GM23338 (cell line): ENCODE measurements at regions not wholly inside any gene's neighbourhood (a gene's known extent, or its start where the extent isn't known, plus 50 kb on each side); places are given as distances from the start of the nearest gene placed in this dataset.

ENCODE experiments used
- ATAC-seq: fragments of 200-7000 bp; cut with Tn5 transposase; 3 replicates; pipeline ENCODE4 v1.9.1; 2020
- DNase-seq: peaks from one replicate; pipeline ENCODE4 v3.0.0-alpha.2; 2015; ENCODE audit warnings: low spot score
- H2AFZ ChIP-seq: fragments of 200-600 bp; sonication (generic); 2 replicates; pipeline ENCODE4 v1.8.0; 2016; ENCODE audit warnings: antibody characterized with exemption, mild to moderate bottlenecking, moderate library complexity
- H3F3A ChIP-seq: fragments of 200-600 bp; sonication (generic); replicated peaks from 2 replicates; pipeline ENCODE4 v1.8.0; 2017; ENCODE audit warnings: antibody characterized with exemption, mixed run types, low read depth
- H3K27ac ChIP-seq: fragments of 200-600 bp; sonication (generic); 2 replicates; pipeline ENCODE4 v1.6.1; 2016; ENCODE audit warnings: low read depth
- H3K27me3 ChIP-seq: fragments of 200-600 bp; sonication (generic); 2 replicates; pipeline ENCODE4 v1.8.0; 2016; ENCODE audit warnings: mild to moderate bottlenecking, mixed run types, moderate library complexity; ENCODE audit not compliant: insufficient read depth
- H3K36me3 ChIP-seq: fragments of 200-600 bp; sonication (generic); 2 replicates; pipeline ENCODE4 v1.8.0; 2016; ENCODE audit warnings: mild to moderate bottlenecking; ENCODE audit not compliant: insufficient read depth
- H3K4me1 ChIP-seq: fragments of 200-600 bp; sonication (generic); 2 replicates; pipeline ENCODE4 v1.8.0; 2016; ENCODE audit warnings: mild to moderate bottlenecking, moderate library complexity; ENCODE audit not compliant: insufficient read depth
- H3K4me2 ChIP-seq: fragments of 200-600 bp; sonication (generic); 2 replicates; pipeline ENCODE4 v1.7.1; 2017; ENCODE audit warnings: mixed run types
- H3K4me3 ChIP-seq: fragments of 200-600 bp; sonication (generic); 2 replicates; pipeline ENCODE4 v1.6.1; 2016; ENCODE audit warnings: mixed run types
- H3K79me2 ChIP-seq: fragments of 200-600 bp; sonication (generic); replicated peaks from 2 replicates; pipeline ENCODE4 v1.8.0; 2017; ENCODE audit warnings: mild to moderate bottlenecking; ENCODE audit not compliant: insufficient read depth
- H3K9me2 ChIP-seq: fragments of 200-600 bp; sonication (generic); 2 replicates; pipeline ENCODE4 v1.8.0; 2017; ENCODE audit not compliant: insufficient read depth
- H4K20me1 ChIP-seq: fragments of 200-600 bp; sonication (generic); replicated peaks from 2 replicates; pipeline ENCODE4 v1.8.0; 2017; ENCODE audit warnings: mild to moderate bottlenecking; ENCODE audit not compliant: insufficient read depth
- H3K27ac Mint-ChIP-seq: 2 replicates; pipeline ENCODE4 v1.8.0; 2020; ENCODE audit warnings: inconsistent platforms, mild to moderate bottlenecking, moderate library complexity, mixed read lengths
- H3K27me3 Mint-ChIP-seq: 3 replicates; pipeline ENCODE4 v1.8.0; 2022; ENCODE audit warnings: low read depth, mild to moderate bottlenecking, moderate library complexity, mixed read lengths, inconsistent platforms; ENCODE audit not compliant: insufficient read depth, poor library complexity
- H3K36me3 Mint-ChIP-seq: 3 replicates; pipeline ENCODE4 v1.8.0; 2021; ENCODE audit warnings: low read depth, mild to moderate bottlenecking, inconsistent platforms, moderate library complexity, mixed read lengths
- H3K4me1 Mint-ChIP-seq: 3 replicates; pipeline ENCODE4 v1.8.0; 2020; ENCODE audit warnings: mild to moderate bottlenecking, inconsistent platforms, mixed read lengths
- H3K4me3 Mint-ChIP-seq: 3 replicates; pipeline ENCODE4 v1.8.0; 2021; ENCODE audit warnings: moderate library complexity, mild to moderate bottlenecking, inconsistent platforms, mixed read lengths
- H3K9me3 Mint-ChIP-seq: 3 replicates; pipeline ENCODE4 v1.8.0; 2020; ENCODE audit warnings: moderate library complexity, mild to moderate bottlenecking, inconsistent platforms, mixed read lengths
- CREB1 ChIP-seq: fragments of 250-450 bp; sonication (Bioruptor Pico); IDR thresholded peaks from 2 replicates; pipeline ENCODE4 v1.5.0; 2020; ENCODE audit warnings: low read depth, mild to moderate bottlenecking, moderate library complexity
- ETS1 ChIP-seq: IDR thresholded peaks from 2 replicates; pipeline ENCODE4 v1.6.1; 2016; ENCODE audit warnings: antibody characterized with exemption
- EZH2phosphoT487 ChIP-seq: fragments of 200-600 bp; sonication (generic); IDR thresholded peaks from one replicate; pipeline ENCODE4 v1.8.1; 2018; ENCODE audit warnings: antibody characterized with exemption; ENCODE audit not compliant: unreplicated experiment
- JUNB ChIP-seq: IDR thresholded peaks from one replicate; pipeline ENCODE4 v1.6.1; 2016; ENCODE audit warnings: antibody characterized with exemption; ENCODE audit not compliant: unreplicated experiment
- NANOG ChIP-seq: IDR thresholded peaks from 2 replicates; pipeline ENCODE4 v1.6.1; 2016; ENCODE audit warnings: antibody characterized with exemption, borderline replicate concordance
- POLR2AphosphoS5 ChIP-seq: IDR thresholded peaks from 2 replicates; pipeline ENCODE4 v1.6.1; 2016; ENCODE audit warnings: antibody characterized with exemption, low read depth
- REST ChIP-seq: IDR thresholded peaks from one replicate; pipeline ENCODE4 v1.6.1; 2018; ENCODE audit warnings: antibody characterized with exemption; ENCODE audit not compliant: unreplicated experiment
- STAT1 ChIP-seq: IDR thresholded peaks from one replicate; pipeline ENCODE4 v1.6.1; 2016; ENCODE audit warnings: antibody characterized with exemption; ENCODE audit not compliant: unreplicated experiment

GRCh38 chr2:234814374-234814773, 137.4 kb upstream of the SH3BP4 start:
- Histone ChIP-seq H3K4me2 (no peak overlapping the region), H3K36me3 (no peaks in the 10 kb centered on the region), H3K4me3 (no peak overlapping the region), H4K20me1 (no peaks in the 10 kb centered on the region), H3K9me2 (no peaks in the 10 kb centered on the region), H3K4me1 (no peaks in the 10 kb centered on the region), H2AFZ (no peak overlapping the region), H3F3A (no peaks in the 10 kb centered on the region), H3K79me2 (no peaks in the 10 kb centered on the region), H3K27ac (no peak overlapping the region), H3K27me3 (no peaks in the 10 kb centered on the region)
- TF ChIP-seq NANOG = no peak
- TF ChIP-seq REST = no peak
- TF ChIP-seq CREB1 (CRISPR knock-in tag) = no peak
- TF ChIP-seq EZH2phosphoT487 = no peak
- Mint-ChIP-seq H3K27ac (no peak overlapping the region), H3K9me3 (no peaks in the 10 kb centered on the region; the same call in 2 of the 3 replicates), H3K4me1 (peaks cover 9% of the 10 kb centered on the region), H3K36me3 (no peaks in the 10 kb centered on the region), H3K4me3 (no peak overlapping the region), H3K27me3 (peaks cover 7% of the 10 kb centered on the region)
- ATAC-seq (peak; percentile 64), DNase-seq (no peak)

- no peak for ATAC-seq
- H3K9me3 Mint-ChIP-seq = no peaks in the 10 kb centered on the region
- H3K27me3 Mint-ChIP-seq = peaks cover 7% of the 10 kb centered on the region
Measured at GRCh38 chr2:234812851-234813250, 139.0 kb upstream of the SH3BP4 start.

GRCh38 chr2:234808907-234809306, 142.9 kb upstream of the SH3BP4 start:
- no peaks in the 10 kb centered on the region for H3F3A ChIP-seq
- H2AFZ ChIP-seq = no peak overlapping the region
- peaks cover 3% of the 10 kb centered on the region for H3K4me1 Mint-ChIP-seq
- 0 out of 3 replicates have a peak, but pooled peaks cover 2% of the 10 kb centered on the region for H3K36me3 Mint-ChIP-seq
- H3K9me3 Mint-ChIP-seq = peaks cover 17% of the 10 kb centered on the region; the same call in 2 of the 3 replicates
- no peak overlapping the region for H3K27ac ChIP-seq
- H3K4me1 ChIP-seq = no peaks in the 10 kb centered on the region
- H3K27ac Mint-ChIP-seq = no peak overlapping the region
- no peaks in the 10 kb centered on the region for H4K20me1 ChIP-seq
- peaks cover 4% of the 10 kb centered on the region for H3K27me3 Mint-ChIP-seq
- H3K79me2 ChIP-seq = no peaks in the 10 kb centered on the region
- no peak overlapping the region for H3K4me3 Mint-ChIP-seq
- DNase-seq (no peak), ATAC-seq (no peak)
- no peaks in the 10 kb centered on the region for H3K27me3 ChIP-seq
- no peak overlapping the region for H3K4me2 ChIP-seq
- 0 out of 2 replicates have a peak, but pooled peaks cover 13% of the 10 kb centered on the region for H3K9me2 ChIP-seq
- H3K4me3 ChIP-seq = no peak overlapping the region
- no peaks in the 10 kb centered on the region for H3K36me3 ChIP-seq
- no peak for TF ChIP-seq REST
- TF ChIP-seq ETS1 = no peak
- no peak for TF ChIP-seq JUNB
- no peak for TF ChIP-seq STAT1

More at GRCh38 chr2:234812851-234813250, 139.0 kb upstream of the SH3BP4 start:
- no peak overlapping the region for H3K4me2 ChIP-seq
- no peak overlapping the region for H2AFZ ChIP-seq
- 0 out of 2 replicates have a peak, but pooled peaks cover 6% of the 10 kb centered on the region for H3K9me2 ChIP-seq
- no peaks in the 10 kb centered on the region for H3K79me2 ChIP-seq
- Mint-ChIP-seq H3K36me3 (no peaks in the 10 kb centered on the region), H3K4me3 (no peak overlapping the region), H3K4me1 (peaks cover 9% of the 10 kb centered on the region), H3K27ac (no peak overlapping the region)
- H3K36me3 ChIP-seq = no peaks in the 10 kb centered on the region
- no peaks in the 10 kb centered on the region for H3F3A ChIP-seq
- H4K20me1 ChIP-seq = no peaks in the 10 kb centered on the region
- no peaks in the 10 kb centered on the region for H3K27me3 ChIP-seq
- H3K4me1 ChIP-seq = no peaks in the 10 kb centered on the region
- DNase-seq = no peak
- no peak overlapping the region for H3K4me3 ChIP-seq
- TF ChIP-seq POLR2AphosphoS5 (no peak), EZH2phosphoT487 (no peak)
- no peak overlapping the region for H3K27ac ChIP-seq
